ENCODE measurements at regions not wholly inside any gene's neighbourhood (a gene's known extent, or its start where the extent isn't known, plus 50 kb on each side); places are given as distances from the start of the nearest gene placed in this dataset.

- no peaks in the 10 kb centered on the region for H3K27me3 ChIP-seq (ENCODE audit: insufficient read depth)
- no peaks in the 10 kb centered on the region for H3K9me3 ChIP-seq
- H3K4me1 ChIP-seq (ENCODE audit: control insufficient read depth in 1 of 2, insufficient read depth in 2 of 2, low read depth in 1 of 2, low read length in 1 of 2), result peaks cover 0 to 7% of the 10 kb centered on the region in 2 experiments; a peak in 2 of 4 replicates
- H3K9me2 ChIP-seq, result no peaks in the 10 kb centered on the region
- whole genome bisulfite sequencing (ENCODE audit: low lambda C conversion rate), result 90% methylated on average over 26 of the region's 37 CpGs
- H3K27ac ChIP-seq (ENCODE audit: low read depth in 2 of 2, low read length in 1 of 2), result no peak overlapping the region
- H3K4me3 ChIP-seq (ENCODE audit: low read depth in 2 of 2, low read length in 1 of 2), result no peak overlapping the region
- TF ChIP-seq EP300 (IDR thresholded peaks at IDR 0.05; ENCODE audit: borderline replicate concordance in 1 of 2, low read depth in 1 of 2, low read length in 1 of 2) (no peak), TEAD4 (IDR thresholded peaks at IDR 0.05; ENCODE audit: borderline replicate concordance, insufficient read depth) (no peak)
- TF ChIP-seq, protein P1, sequence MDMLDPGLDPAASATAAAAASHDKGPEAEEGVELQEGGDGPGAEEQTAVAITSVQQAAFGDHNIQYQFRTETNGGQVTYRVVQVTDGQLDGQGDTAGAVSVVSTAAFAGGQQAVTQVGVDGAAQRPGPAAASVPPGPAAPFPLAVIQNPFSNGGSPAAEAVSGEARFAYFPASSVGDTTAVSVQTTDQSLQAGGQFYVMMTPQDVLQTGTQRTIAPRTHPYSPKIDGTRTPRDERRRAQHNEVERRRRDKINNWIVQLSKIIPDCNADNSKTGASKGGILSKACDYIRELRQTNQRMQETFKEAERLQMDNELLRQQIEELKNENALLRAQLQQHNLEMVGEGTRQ (IDR thresholded peaks at IDR 0.05; ENCODE audit: borderline replicate concordance, low read depth, low read length), result no peak
- no peaks in the 10 kb centered on the region for H4K20me1 ChIP-seq (ENCODE audit: insufficient read depth)
- ChIA-PET CTCF (no interaction called here), POLR2A (no interaction called here)
- H3K79me2 ChIP-seq (ENCODE audit: insufficient read depth), result no peaks in the 10 kb centered on the region
- no peak overlapping the region for H2AFZ ChIP-seq (ENCODE audit: low read depth)
- no peaks in the 10 kb centered on the region for H3K36me3 ChIP-seq (replicated peaks in 1 of 2; ENCODE audit: control insufficient read depth in 1 of 2, insufficient read depth in 2 of 2, low read length in 1 of 2)
- no peak overlapping the region for H3K9ac ChIP-seq
- H3K4me2 ChIP-seq, result no peak overlapping the region
- no peaks in the 10 kb centered on the region for H3F3A ChIP-seq (replicated peaks; ENCODE audit: insufficient read depth)
- no peak for DNase-seq
These were observed 91.4 kb upstream of the MAN1A1 start for GRCh38 chr6:119440953-119441352.

DNA sequence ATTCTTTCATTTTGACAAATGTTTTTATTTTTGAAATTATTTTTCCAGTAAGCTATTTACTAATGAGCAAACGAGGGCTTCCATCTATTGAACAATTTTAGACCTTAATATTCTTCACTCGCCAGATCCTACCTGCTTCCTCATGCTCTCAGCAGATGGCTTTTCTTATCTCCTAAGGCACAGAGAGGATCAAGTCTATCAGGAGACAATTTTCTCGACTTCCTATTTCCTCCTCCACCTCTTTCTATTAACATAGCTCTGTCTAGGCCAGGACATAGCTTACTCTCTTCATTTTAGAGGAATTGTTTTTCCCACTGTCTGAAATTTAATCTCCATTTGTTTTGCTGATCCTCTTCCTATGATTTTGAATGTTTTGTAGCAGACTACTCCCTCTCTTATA lies 87.0 kb upstream of the MAN1A1 start:
- no peaks in the 10 kb centered on the region for H3K9me3 ChIP-seq
- no peak overlapping the region for H3K4me3 ChIP-seq (ENCODE audit: low read depth in 2 of 2, low read length in 1 of 2)
- WGBS (ENCODE audit: low lambda C conversion rate), result 67% methylated on average over 3 of the region's 3 CpGs
- H3K79me2 ChIP-seq (ENCODE audit: insufficient read depth), result no peaks in the 10 kb centered on the region
- no peak overlapping the region for H3K9ac ChIP-seq
- H2AFZ ChIP-seq (ENCODE audit: low read depth), result no peak overlapping the region
- H3K9me2 ChIP-seq, result no peaks in the 10 kb centered on the region
- H3K27me3 ChIP-seq (ENCODE audit: insufficient read depth), result no peaks in the 10 kb centered on the region
- H3K36me3 ChIP-seq (replicated peaks in 1 of 2; ENCODE audit: control insufficient read depth in 1 of 2, insufficient read depth in 2 of 2, low read length in 1 of 2), result no peaks in the 10 kb centered on the region
- H3K4me1 ChIP-seq (ENCODE audit: control insufficient read depth in 1 of 2, insufficient read depth in 2 of 2, low read depth in 1 of 2, low read length in 1 of 2), result no peaks in the 10 kb centered on the region
- TF ChIP-seq RCOR1 (IDR thresholded peaks at IDR 0.05; ENCODE audit: low read length) (no peak), RXRA (IDR thresholded peaks at IDR 0.05; ENCODE audit: borderline replicate concordance, low read depth) (no peak), REST (IDR thresholded peaks at IDR 0.05; ENCODE audit: low read depth, low read length) (no peak), ELF1 (IDR thresholded peaks at IDR 0.05) (no peak), SIN3A (IDR thresholded peaks at IDR 0.05; ENCODE audit: borderline replicate concordance, low read depth, low read length) (no peak), EZH2phosphoT487 (IDR thresholded peaks at IDR 0.05; ENCODE audit: borderline replicate concordance, low read depth) (no peak), NFIC (IDR thresholded peaks at IDR 0.05; ENCODE audit: borderline replicate concordance) (no peak)
- POLR2A ChIA-PET, result no interaction called here
- H3K27ac ChIP-seq (ENCODE audit: low read depth in 2 of 2, low read length in 1 of 2), result no peak overlapping the region
- no peaks in the 10 kb centered on the region for H3F3A ChIP-seq (replicated peaks; ENCODE audit: insufficient read depth)
- H4K20me1 ChIP-seq (ENCODE audit: insufficient read depth), result no peaks in the 10 kb centered on the region
- CTCF ChIA-PET, result no interaction called here
- DNase-seq, result no peak
- H3K4me2 ChIP-seq, result no peak overlapping the region
